ENCODE measurements at regions not wholly inside any gene's neighbourhood (a gene's known extent, or its start where the extent isn't known, plus 50 kb on each side); places are given as distances from the start of the nearest gene placed in this dataset.

DNA sequence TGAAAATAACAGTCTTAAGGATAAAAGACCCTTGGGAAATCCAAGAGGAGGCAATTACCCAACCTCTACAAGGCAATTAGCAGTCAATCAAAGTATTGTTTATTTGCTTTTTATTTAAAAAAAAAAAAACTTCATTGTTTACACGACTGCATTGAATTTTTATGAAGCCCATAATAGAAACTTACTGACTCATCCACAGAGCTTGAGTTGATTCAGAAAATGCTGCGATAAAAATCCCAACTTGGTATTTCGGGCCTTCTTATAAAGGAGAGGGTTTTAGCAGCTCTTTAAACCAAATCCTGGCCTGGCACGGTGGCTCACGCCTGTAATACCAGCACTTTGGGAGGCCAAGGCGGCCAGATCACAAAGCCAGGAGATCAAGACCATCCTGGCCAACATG lies 69.2 kb upstream of the PALS2 start:
- TF ChIP-seq EGR1 (IDR thresholded peaks at IDR 0.05) (no peak), ZBTB7A (IDR thresholded peaks at IDR 0.05; ENCODE audit: low read depth) (no peak), TAF1 (IDR thresholded peaks at IDR 0.05; ENCODE audit: low read depth) (no peak), EP300 (IDR thresholded peaks at IDR 0.05; ENCODE audit: borderline replicate concordance) (no peak), NFIC (IDR thresholded peaks at IDR 0.05) (no peak), YY1 (IDR thresholded peaks at IDR 0.05; ENCODE audit: low read depth) (no peak), CREB1 (IDR thresholded peaks at IDR 0.05; ENCODE audit: low read depth) (no peak), CEBPB (IDR thresholded peaks at IDR 0.05) (no peak)
- TF ChIP-seq, protein P1, sequence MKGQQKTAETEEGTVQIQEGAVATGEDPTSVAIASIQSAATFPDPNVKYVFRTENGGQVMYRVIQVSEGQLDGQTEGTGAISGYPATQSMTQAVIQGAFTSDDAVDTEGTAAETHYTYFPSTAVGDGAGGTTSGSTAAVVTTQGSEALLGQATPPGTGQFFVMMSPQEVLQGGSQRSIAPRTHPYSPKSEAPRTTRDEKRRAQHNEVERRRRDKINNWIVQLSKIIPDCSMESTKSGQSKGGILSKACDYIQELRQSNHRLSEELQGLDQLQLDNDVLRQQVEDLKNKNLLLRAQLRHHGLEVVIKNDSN (IDR thresholded peaks at IDR 0.05) = no peak
- TF ChIP-seq, protein P2, sequence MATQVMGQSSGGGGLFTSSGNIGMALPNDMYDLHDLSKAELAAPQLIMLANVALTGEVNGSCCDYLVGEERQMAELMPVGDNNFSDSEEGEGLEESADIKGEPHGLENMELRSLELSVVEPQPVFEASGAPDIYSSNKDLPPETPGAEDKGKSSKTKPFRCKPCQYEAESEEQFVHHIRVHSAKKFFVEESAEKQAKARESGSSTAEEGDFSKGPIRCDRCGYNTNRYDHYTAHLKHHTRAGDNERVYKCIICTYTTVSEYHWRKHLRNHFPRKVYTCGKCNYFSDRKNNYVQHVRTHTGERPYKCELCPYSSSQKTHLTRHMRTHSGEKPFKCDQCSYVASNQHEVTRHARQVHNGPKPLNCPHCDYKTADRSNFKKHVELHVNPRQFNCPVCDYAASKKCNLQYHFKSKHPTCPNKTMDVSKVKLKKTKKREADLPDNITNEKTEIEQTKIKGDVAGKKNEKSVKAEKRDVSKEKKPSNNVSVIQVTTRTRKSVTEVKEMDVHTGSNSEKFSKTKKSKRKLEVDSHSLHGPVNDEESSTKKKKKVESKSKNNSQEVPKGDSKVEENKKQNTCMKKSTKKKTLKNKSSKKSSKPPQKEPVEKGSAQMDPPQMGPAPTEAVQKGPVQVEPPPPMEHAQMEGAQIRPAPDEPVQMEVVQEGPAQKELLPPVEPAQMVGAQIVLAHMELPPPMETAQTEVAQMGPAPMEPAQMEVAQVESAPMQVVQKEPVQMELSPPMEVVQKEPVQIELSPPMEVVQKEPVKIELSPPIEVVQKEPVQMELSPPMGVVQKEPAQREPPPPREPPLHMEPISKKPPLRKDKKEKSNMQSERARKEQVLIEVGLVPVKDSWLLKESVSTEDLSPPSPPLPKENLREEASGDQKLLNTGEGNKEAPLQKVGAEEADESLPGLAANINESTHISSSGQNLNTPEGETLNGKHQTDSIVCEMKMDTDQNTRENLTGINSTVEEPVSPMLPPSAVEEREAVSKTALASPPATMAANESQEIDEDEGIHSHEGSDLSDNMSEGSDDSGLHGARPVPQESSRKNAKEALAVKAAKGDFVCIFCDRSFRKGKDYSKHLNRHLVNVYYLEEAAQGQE (IDR thresholded peaks at IDR 0.05; ENCODE audit: low read depth) = no peak

DNA sequence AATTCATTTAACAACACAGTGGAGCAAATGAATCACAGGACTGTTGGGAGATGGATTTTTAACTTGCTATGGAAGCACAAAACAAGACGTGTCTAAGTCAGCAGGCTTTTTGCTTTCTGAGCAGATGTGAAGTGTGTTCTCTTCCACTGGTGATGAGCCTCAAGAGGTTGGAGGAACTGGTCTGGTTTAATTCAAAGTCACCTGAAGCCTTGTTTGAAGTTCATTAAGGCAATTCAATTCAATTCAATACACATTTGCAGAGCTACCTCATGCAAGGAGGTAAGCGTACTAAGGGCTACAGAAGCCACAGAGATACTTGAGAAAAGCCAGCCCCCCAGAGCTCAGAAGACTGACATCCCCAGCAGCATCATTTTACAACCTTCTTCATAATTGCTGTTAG lies 68.4 kb upstream of the PALS2 start:
- TF ChIP-seq NFIC (IDR thresholded peaks at IDR 0.05) (no peak), CREB1 (IDR thresholded peaks at IDR 0.05; ENCODE audit: low read depth) (no peak), ZBTB7A (IDR thresholded peaks at IDR 0.05; ENCODE audit: low read depth) (no peak), TAF1 (IDR thresholded peaks at IDR 0.05; ENCODE audit: low read depth) (no peak), TEAD4 (IDR thresholded peaks at IDR 0.05) (no peak), FOXM1 (IDR thresholded peaks at IDR 0.05; ENCODE audit: borderline replicate concordance, low read depth) (no peak), EGR1 (IDR thresholded peaks at IDR 0.05) (no peak), CEBPB (IDR thresholded peaks at IDR 0.05) (no peak), YY1 (IDR thresholded peaks at IDR 0.05; ENCODE audit: low read depth) (no peak), TCF12 (IDR thresholded peaks at IDR 0.05; ENCODE audit: low read depth) (no peak), RAD21 (IDR thresholded peaks at IDR 0.05; ENCODE audit: low read depth) (no peak), EP300 (IDR thresholded peaks at IDR 0.05; ENCODE audit: borderline replicate concordance) (no peak)
- TF ChIP-seq, protein P3, sequence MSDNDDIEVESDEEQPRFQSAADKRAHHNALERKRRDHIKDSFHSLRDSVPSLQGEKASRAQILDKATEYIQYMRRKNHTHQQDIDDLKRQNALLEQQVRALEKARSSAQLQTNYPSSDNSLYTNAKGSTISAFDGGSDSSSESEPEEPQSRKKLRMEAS (IDR thresholded peaks at IDR 0.05) = no peak
- TF ChIP-seq, protein P1 (IDR thresholded peaks at IDR 0.05) = no peak
- TF ChIP-seq, protein P2 (IDR thresholded peaks at IDR 0.05; ENCODE audit: low read depth) = no peak

DNA sequence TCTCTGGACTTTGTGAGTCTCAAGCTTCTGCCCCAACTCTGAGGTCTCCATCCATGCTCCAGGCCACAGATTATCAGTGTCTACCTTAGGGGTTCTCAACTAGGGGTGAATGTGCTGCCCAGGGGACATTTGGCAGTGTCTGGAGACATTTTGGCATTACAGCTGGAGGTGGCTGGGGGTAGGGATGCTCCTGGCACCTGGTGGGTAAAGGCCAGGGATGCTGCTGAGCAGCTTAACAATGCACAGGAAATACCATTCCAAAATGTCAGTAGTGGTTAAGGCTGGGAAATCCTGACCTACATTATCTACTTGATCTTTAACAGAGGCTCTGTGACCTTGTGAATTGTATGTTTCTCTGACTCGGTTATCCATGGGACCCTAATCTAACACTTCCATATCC lies 67.3 kb upstream of the PALS2 start:
- TF ChIP-seq, protein P3 (IDR thresholded peaks at IDR 0.05) = no peak
- TF ChIP-seq CEBPB (IDR thresholded peaks at IDR 0.05) (no peak), ZBTB7A (IDR thresholded peaks at IDR 0.05; ENCODE audit: low read depth) (no peak), YY1 (IDR thresholded peaks at IDR 0.05; ENCODE audit: low read depth) (no peak), FOXM1 (IDR thresholded peaks at IDR 0.05; ENCODE audit: borderline replicate concordance, low read depth) (no peak), TCF12 (IDR thresholded peaks at IDR 0.05; ENCODE audit: low read depth) (no peak), CREB1 (IDR thresholded peaks at IDR 0.05; ENCODE audit: low read depth) (no peak), TAF1 (IDR thresholded peaks at IDR 0.05; ENCODE audit: low read depth) (no peak)
- TF ChIP-seq, protein P2 (IDR thresholded peaks at IDR 0.05; ENCODE audit: low read depth) = no peak

DNA sequence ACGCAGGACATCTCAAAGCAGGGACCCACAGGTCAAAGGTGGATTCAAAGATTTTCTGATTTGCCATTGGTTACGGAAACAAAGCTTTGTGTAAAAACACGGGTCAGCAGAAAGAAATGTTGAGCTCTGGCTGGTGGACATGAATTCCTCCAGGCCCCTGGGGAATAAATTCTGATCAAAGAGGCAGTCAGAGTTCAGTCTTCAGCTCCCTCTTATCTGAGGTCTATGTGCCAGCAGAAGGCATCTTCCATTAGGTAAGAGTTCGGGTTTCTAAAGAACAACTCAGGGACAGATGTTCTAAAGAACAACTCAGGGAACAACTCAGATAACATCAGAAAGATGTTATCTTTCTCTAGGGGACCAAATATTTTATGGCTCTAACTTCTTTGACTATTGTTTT lies 64.9 kb upstream of the PALS2 start:
- no peak for TF ChIP-seq EGR1 (IDR thresholded peaks at IDR 0.05)
- no peak for TF ChIP-seq CREB1 (IDR thresholded peaks at IDR 0.05; ENCODE audit: low read depth)
- TF ChIP-seq, protein P1 (IDR thresholded peaks at IDR 0.05) = no peak

All from Ishikawa (cell line).